ENCODE measurements at regions not wholly inside any gene's neighbourhood (a gene's known extent, or its start where the extent isn't known, plus 50 kb on each side); places are given as distances from the start of the nearest gene placed in this dataset.

DNA sequence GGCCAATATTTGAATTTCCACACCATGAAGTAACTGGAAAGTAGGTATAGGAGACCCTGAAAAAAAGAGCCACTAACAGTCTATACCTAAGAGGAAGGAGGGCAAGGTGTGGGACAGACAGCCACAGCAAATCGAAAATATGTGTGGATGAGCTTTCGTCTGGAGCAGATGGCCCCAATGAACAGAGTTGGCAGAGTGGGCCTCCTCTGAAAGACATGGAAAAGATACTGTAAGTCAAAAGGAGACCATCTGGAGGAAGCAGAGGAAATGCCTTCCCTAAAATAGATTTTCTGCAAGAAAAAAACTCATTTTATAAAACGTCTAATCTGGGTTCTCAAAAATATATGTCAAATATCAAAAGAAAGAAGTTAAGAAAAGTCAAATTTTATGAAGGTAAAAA lies 157.2 kb upstream of the PRKD1 start (continued):
- TF ChIP-seq CHD2 (IDR thresholded peaks at IDR 0.05; ENCODE audit: borderline replicate concordance, low read depth, low read length): no peak

DNA sequence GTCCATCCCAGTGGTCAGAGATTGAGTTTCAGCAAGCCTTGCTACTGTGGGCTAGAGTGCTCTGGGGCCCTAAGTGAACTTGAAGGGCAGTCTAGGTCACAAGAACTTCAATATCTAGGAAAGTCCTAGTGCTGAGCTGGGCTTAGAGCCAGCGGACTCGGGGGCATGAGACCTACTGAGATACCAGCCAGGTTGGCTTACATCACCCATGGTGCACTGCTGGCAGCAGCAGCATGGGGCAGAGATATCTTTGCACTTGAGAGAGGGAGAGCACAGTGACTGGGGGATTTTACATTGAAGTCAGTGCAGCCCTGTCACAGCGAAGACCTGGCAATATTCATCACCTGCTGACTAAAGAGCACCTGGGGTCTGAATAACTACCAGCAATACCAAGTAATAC lies 158.3 kb upstream of the PRKD1 start:
- H3K4me1 ChIP-seq (ENCODE audit: control insufficient read depth, insufficient read depth, low read length): no peaks in the 10 kb centered on the region
- ChIA-PET CTCF (no interaction called here), RAD21 (ENCODE audit: unreplicated experiment) (no interaction called here), SMC1A (ENCODE audit: uncharacterized antibody, unreplicated experiment) (no interaction called here), POLR2A (no interaction called here)
- FAIRE-seq: no peak
- no TSS peak for BruUV-seq (replicated peaks)
- no peaks in the 10 kb centered on the region for H3K27me3 ChIP-seq (replicated peaks in 1 of 2; ENCODE audit: control insufficient read depth in 2 of 2, insufficient read depth in 2 of 2, low read length in 1 of 2)
- in situ Hi-C loops (cut with MboI) (no loop called here), intact Hi-C loops (cut with micrococcal nuclease; ENCODE audit: unreplicated experiment) (no loop called here)
- no peak for DNase-seq (ENCODE audit: low read depth, low spot score)
- no peak overlapping the region for H3K4me3 ChIP-seq
- no peak overlapping the region for H3K4me2 ChIP-seq (ENCODE audit: control insufficient read depth, insufficient read depth)
- H3K9ac ChIP-seq (ENCODE audit: control insufficient read depth, insufficient read depth, low read length): no peak overlapping the region
- ATAC-seq: no peak
- no peak overlapping the region for H3K27ac ChIP-seq (ENCODE audit: control insufficient read depth, insufficient read depth)
- H3K36me3 ChIP-seq (ENCODE audit: control insufficient read depth in 2 of 2, insufficient read depth in 2 of 2, low read length in 1 of 2): no peaks in the 10 kb centered on the region
- WGBS (ENCODE audit: insufficient coverage, insufficient replicate concordance, low lambda C conversion rate, missing lambda C conversion rate): 16% methylated on average over 3 of the region's 3 CpGs
- H3K9me3 ChIP-seq (replicated peaks; ENCODE audit: control insufficient read depth, insufficient read depth, low read length): no peaks in the 10 kb centered on the region; the same call in 2 of the 3 replicates
- no peaks in the 10 kb centered on the region for H3K79me2 ChIP-seq (ENCODE audit: control insufficient read depth, insufficient read depth, low read length)
- no peak overlapping the region for H2AFZ ChIP-seq (ENCODE audit: control insufficient read depth, low read depth, low read length)
- H4K20me1 ChIP-seq (ENCODE audit: control insufficient read depth, insufficient read depth): no peaks in the 10 kb centered on the region
- TF ChIP-seq RBBP5 (conservative IDR thresholded peaks at IDR 0.05) (no peak), ZNF24 (IDR thresholded peaks at IDR 0.05) (no peak), BMI1 (IDR thresholded peaks at IDR 0.05; ENCODE audit: borderline replicate concordance) (no peak), EGR1 (IDR thresholded peaks at IDR 0.05; ENCODE audit: borderline replicate concordance in 1 of 2, low read depth in 2 of 2, low read length in 2 of 2) (no peak), FOXK2 (IDR thresholded peaks at IDR 0.05) (no peak), RB1 (IDR thresholded peaks at IDR 0.05; ENCODE audit: borderline replicate concordance) (no peak), NR2C2 (IDR thresholded peaks at IDR 0.05; ENCODE audit: borderline replicate concordance, control insufficient read depth, insufficient read length, low read depth) (no peak), HCFC1 (IDR thresholded peaks at IDR 0.05; ENCODE audit: low read length) (no peak), TARDBP (IDR thresholded peaks at IDR 0.05; ENCODE audit: borderline replicate concordance) (no peak), FOS (IDR thresholded peaks at IDR 0.05; ENCODE audit: borderline replicate concordance, extremely low read depth, insufficient read length) (no peak), KDM1A (IDR thresholded peaks at IDR 0.05; ENCODE audit: borderline replicate concordance) (no peak)
- TF ChIP-seq, protein P1, sequence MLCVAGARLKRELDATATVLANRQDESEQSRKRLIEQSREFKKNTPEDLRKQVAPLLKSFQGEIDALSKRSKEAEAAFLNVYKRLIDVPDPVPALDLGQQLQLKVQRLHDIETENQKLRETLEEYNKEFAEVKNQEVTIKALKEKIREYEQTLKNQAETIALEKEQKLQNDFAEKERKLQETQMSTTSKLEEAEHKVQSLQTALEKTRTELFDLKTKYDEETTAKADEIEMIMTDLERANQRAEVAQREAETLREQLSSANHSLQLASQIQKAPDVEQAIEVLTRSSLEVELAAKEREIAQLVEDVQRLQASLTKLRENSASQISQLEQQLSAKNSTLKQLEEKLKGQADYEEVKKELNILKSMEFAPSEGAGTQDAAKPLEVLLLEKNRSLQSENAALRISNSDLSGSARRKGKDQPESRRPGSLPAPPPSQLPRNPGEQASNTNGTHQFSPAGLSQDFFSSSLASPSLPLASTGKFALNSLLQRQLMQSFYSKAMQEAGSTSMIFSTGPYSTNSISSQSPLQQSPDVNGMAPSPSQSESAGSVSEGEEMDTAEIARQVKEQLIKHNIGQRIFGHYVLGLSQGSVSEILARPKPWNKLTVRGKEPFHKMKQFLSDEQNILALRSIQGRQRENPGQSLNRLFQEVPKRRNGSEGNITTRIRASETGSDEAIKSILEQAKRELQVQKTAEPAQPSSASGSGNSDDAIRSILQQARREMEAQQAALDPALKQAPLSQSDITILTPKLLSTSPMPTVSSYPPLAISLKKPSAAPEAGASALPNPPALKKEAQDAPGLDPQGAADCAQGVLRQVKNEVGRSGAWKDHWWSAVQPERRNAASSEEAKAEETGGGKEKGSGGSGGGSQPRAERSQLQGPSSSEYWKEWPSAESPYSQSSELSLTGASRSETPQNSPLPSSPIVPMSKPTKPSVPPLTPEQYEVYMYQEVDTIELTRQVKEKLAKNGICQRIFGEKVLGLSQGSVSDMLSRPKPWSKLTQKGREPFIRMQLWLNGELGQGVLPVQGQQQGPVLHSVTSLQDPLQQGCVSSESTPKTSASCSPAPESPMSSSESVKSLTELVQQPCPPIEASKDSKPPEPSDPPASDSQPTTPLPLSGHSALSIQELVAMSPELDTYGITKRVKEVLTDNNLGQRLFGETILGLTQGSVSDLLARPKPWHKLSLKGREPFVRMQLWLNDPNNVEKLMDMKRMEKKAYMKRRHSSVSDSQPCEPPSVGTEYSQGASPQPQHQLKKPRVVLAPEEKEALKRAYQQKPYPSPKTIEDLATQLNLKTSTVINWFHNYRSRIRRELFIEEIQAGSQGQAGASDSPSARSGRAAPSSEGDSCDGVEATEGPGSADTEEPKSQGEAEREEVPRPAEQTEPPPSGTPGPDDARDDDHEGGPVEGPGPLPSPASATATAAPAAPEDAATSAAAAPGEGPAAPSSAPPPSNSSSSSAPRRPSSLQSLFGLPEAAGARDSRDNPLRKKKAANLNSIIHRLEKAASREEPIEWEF (IDR thresholded peaks at IDR 0.05; ENCODE audit: insufficient replicate concordance, low read depth, low read length): no peak
- TF ChIP-seq, protein P2, sequence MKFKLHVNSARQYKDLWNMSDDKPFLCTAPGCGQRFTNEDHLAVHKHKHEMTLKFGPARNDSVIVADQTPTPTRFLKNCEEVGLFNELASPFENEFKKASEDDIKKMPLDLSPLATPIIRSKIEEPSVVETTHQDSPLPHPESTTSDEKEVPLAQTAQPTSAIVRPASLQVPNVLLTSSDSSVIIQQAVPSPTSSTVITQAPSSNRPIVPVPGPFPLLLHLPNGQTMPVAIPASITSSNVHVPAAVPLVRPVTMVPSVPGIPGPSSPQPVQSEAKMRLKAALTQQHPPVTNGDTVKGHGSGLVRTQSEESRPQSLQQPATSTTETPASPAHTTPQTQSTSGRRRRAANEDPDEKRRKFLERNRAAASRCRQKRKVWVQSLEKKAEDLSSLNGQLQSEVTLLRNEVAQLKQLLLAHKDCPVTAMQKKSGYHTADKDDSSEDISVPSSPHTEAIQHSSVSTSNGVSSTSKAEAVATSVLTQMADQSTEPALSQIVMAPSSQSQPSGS (IDR thresholded peaks at IDR 0.05; ENCODE audit: low read length): no peak
- TF ChIP-seq, protein P3, sequence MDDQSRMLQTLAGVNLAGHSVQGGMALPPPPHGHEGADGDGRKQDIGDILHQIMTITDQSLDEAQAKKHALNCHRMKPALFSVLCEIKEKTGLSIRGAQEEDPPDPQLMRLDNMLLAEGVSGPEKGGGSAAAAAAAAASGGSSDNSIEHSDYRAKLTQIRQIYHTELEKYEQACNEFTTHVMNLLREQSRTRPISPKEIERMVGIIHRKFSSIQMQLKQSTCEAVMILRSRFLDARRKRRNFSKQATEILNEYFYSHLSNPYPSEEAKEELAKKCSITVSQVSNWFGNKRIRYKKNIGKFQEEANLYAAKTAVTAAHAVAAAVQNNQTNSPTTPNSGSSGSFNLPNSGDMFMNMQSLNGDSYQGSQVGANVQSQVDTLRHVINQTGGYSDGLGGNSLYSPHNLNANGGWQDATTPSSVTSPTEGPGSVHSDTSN (IDR thresholded peaks at IDR 0.05; ENCODE audit: insufficient replicate concordance, low read depth, low read length): no peak

All from GM12878 (cell line).